DND-41 (cell line): ENCODE measurements at regions not wholly inside any gene's neighbourhood (a gene's known extent, or its start where the extent isn't known, plus 50 kb on each side); places are given as distances from the start of the nearest gene placed in this dataset.

Source experiments
- CTCF ChIP-seq: IDR thresholded peaks from 2 replicates; pipeline ENCODE4 v1.5.1; 2012; ENCODE audit warnings: borderline replicate concordance, low read length, moderate library complexity, mild to moderate bottlenecking; ENCODE audit not compliant: poor library complexity, severe bottlenecking; ENCODE audit errors: extremely low read depth
- EZH2 ChIP-seq: IDR thresholded peaks from 3 replicates; pipeline ENCODE4 v1.6.1; 2012; ENCODE audit warnings: borderline replicate concordance, low read depth, mild to moderate bottlenecking, moderate library complexity, low read length, inconsistent platforms; ENCODE audit not compliant: severe bottlenecking

DNA sequence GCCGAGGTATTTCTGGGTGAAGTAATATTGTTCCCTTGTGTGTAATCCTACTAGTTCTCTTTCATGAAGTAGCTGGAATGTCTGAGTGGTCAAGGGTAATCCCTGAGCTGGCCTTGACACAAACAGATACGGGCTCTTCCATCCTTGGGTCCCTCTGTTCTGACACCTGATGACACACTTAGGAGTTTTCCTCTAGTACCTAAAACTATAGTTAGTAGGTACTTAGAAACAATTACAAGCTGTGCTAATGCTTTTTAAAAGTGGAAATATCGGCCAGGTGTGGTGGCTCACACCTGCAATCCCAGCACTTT, 59.2 kb upstream of the IL1R1 start:
- TF ChIP-seq CTCF: no peak
- no peak for TF ChIP-seq EZH2
